ENCODE measurements at regions not wholly inside any gene's neighbourhood (a gene's known extent, or its start where the extent isn't known, plus 50 kb on each side); places are given as distances from the start of the nearest gene placed in this dataset.

GRCh38 chr2:64797881-64798575, 144.3 kb upstream of the SERTAD2 start:
- TF ChIP-seq CTCF (CRISPR knock-in tag; IDR thresholded peaks at IDR 0.05) (no peak), JDP2 (CRISPR knock-in tag; IDR thresholded peaks at IDR 0.05; ENCODE audit: borderline replicate concordance) (no peak), DMAP1 (CRISPR knock-in tag; IDR thresholded peaks at IDR 0.05) (no peak), HOXA7 (CRISPR knock-in tag; IDR thresholded peaks at IDR 0.05) (no peak), TAF15 (IDR thresholded peaks at IDR 0.05; ENCODE audit: low read depth, low read length, poor library complexity, severe bottlenecking) (no peak), KLF11 (CRISPR knock-in tag; IDR thresholded peaks at IDR 0.05) (no peak), POLR2A (IDR thresholded peaks at IDR 0.05; ENCODE audit: insufficient read depth in 1 of 2, low read depth in 2 of 2, low read length in 2 of 2) (no peak), DPF2 (CRISPR knock-in tag; IDR thresholded peaks at IDR 0.05; ENCODE audit: borderline replicate concordance, low read depth) (no peak), MYC (CRISPR knock-in tag; IDR thresholded peaks at IDR 0.05; ENCODE audit: borderline replicate concordance) (no peak)

Data from HepG2 (cell line).